PC-3 (cell line): ENCODE measurements at regions not wholly inside any gene's neighbourhood (a gene's known extent, or its start where the extent isn't known, plus 50 kb on each side); places are given as distances from the start of the nearest gene placed in this dataset.

ENCODE experiments used
- CTCF ChIP-seq: fragments of 300-600 bp; sonication (generic); conservative IDR thresholded peaks from 2 replicates; pipeline ENCODE4 v1.5.1; 2017; ENCODE audit warnings: antibody characterized with exemption, low read depth, mild to moderate bottlenecking, low read length
- EZH2 ChIP-seq: fragments of 300-600 bp; sonication (generic); IDR thresholded peaks from one replicate; pipeline ENCODE4 v1.6.1; 2017; ENCODE audit warnings: antibody characterized with exemption, mild to moderate bottlenecking, low read length; ENCODE audit not compliant: unreplicated experiment

- TF ChIP-seq CTCF (no peak), EZH2 (no peak)
These were observed 435.9 kb upstream of the PDE3A start for GRCh38 chr12:19932413-19932812.
